GM12878 (cell line): ENCODE measurements at regions not wholly inside any gene's neighbourhood (a gene's known extent, or its start where the extent isn't known, plus 50 kb on each side); places are given as distances from the start of the nearest gene placed in this dataset.

Experiments
- ATAC-seq: fragments of 200-7000 bp; cut with Tn5 transposase; 3 replicates; pipeline ENCODE4 v1.9.1; 2020; ENCODE audit warnings: mild to moderate bottlenecking, moderate library complexity
- BruUV-seq: library from RNA; stranded (reverse); fragments of 400-500 nt; replicated peaks from 2 replicates; lab custom pipeline; 2021; lab: Mats Ljungman, UMichigan
- CTCF ChIA-PET: fragments of 300-600 bp; sonication (Branson Sonifier 250); formaldehyde crosslinking; extraction: SDS; loops from one replicate; lab custom pipeline; 2021; ENCODE audit warnings: inconsistent platforms; lab: Yijun Ruan, JAX
- POLR2A ChIA-PET: fragments of 350-600 bp; formaldehyde crosslinking; extraction: SDS; loops from one replicate; lab custom pipeline; 2021; ENCODE audit warnings: inconsistent platforms; lab: Charles Lee
- RAD21 ChIA-PET: fragments of 300-600 bp; sonication (Branson Sonifier 250); formaldehyde crosslinking; loops from one replicate; lab custom pipeline; 2023; ENCODE audit warnings: antibody characterized with exemption; ENCODE audit not compliant: unreplicated experiment; lab: Charles Lee
- SMC1A ChIA-PET: fragments of 300-600 bp; sonication (Branson Sonifier 250); formaldehyde crosslinking; loops from one replicate; lab custom pipeline; 2023; ENCODE audit not compliant: unreplicated experiment, uncharacterized antibody; lab: Charles Lee
- DNase-seq: peaks from one replicate; pipeline ENCODE4 v3.0.0-alpha.2; 2011; ENCODE audit warnings: low read depth, low spot score
- FAIRE-seq: peaks from 3 replicates; lab custom pipeline; 2011; peaks lifted over from hg19 to GRCh38; lab: Jason Lieb, UNC
- H2AFZ ChIP-seq: 2 replicates; pipeline ENCODE4 v1.6.0; 2011; ENCODE audit warnings: low read depth, low read length, control low read depth; ENCODE audit not compliant: control insufficient read depth
- H3K27ac ChIP-seq: 2 replicates; pipeline ENCODE4 v1.5.1; 2011; ENCODE audit warnings: control low read depth; ENCODE audit not compliant: control insufficient read depth, insufficient read depth
- H3K27me3 ChIP-seq, 2 experiments: replicated peaks in 1 of 2; 2 replicates each; pipeline versions ENCODE4 v1.6.0 to v1.6.1; 2011; ENCODE audit warnings: low read length in 1 of 2; ENCODE audit not compliant: control insufficient read depth in 2 of 2, insufficient read depth in 2 of 2
- H3K36me3 ChIP-seq, 2 experiments: 2 replicates each; pipeline ENCODE4 v1.5.1; 2011; ENCODE audit warnings: low read length in 1 of 2; ENCODE audit not compliant: control insufficient read depth in 2 of 2, insufficient read depth in 2 of 2
- H3K4me1 ChIP-seq: 2 replicates; pipeline ENCODE4 v1.6.1; 2011; ENCODE audit warnings: mild to moderate bottlenecking, low read length, moderate library complexity, mixed read lengths; ENCODE audit not compliant: control insufficient read depth, insufficient read depth
- H3K4me2 ChIP-seq: 2 replicates; pipeline ENCODE4 v1.6.0; 2011; ENCODE audit warnings: control low read depth; ENCODE audit not compliant: control insufficient read depth, insufficient read depth
- H3K4me3 ChIP-seq: fragments of 200-600 bp; sonication (generic); 2 replicates; pipeline ENCODE4 v1.5.1; 2016
- H3K79me2 ChIP-seq: 2 replicates; pipeline ENCODE4 v1.6.0; 2011; ENCODE audit warnings: low read length; ENCODE audit not compliant: control insufficient read depth, insufficient read depth
- H3K9ac ChIP-seq: 2 replicates; pipeline ENCODE4 v1.8.0; 2011; ENCODE audit warnings: low read length, control low read depth, mixed read lengths; ENCODE audit not compliant: control insufficient read depth, insufficient read depth
- H3K9me3 ChIP-seq: replicated peaks from 3 replicates; pipeline ENCODE4 v1.5.1; 2011; ENCODE audit warnings: mild to moderate bottlenecking, low read length; ENCODE audit not compliant: control insufficient read depth, insufficient read depth
- H4K20me1 ChIP-seq: 2 replicates; pipeline ENCODE4 v1.6.0; 2011; ENCODE audit not compliant: control insufficient read depth, insufficient read depth
- CHD2 ChIP-seq: IDR thresholded peaks from 2 replicates; pipeline ENCODE4 v1.6.1; 2011; ENCODE audit warnings: low read depth, low read length, improper control_type of control experiment, borderline replicate concordance
- E2F4 ChIP-seq: IDR thresholded peaks from 2 replicates; pipeline ENCODE4 v1.6.1; 2012; ENCODE audit warnings: low read depth, low read length, improper control_type of control experiment
- EED ChIP-seq: sonication (generic); IDR thresholded peaks from 2 replicates; pipeline ENCODE4 v1.6.1; 2016; ENCODE audit warnings: antibody characterized with exemption, low read depth
- LARP7 ChIP-seq: fragments of 450-650 bp; IDR thresholded peaks from 2 replicates; pipeline ENCODE4 v1.6.1; 2017; ENCODE audit warnings: mild to moderate bottlenecking
- MAX ChIP-seq: IDR thresholded peaks from 2 replicates; pipeline ENCODE4 v1.6.1; 2012; ENCODE audit warnings: low read depth, low read length, improper control_type of control experiment
- NFIC ChIP-seq: IDR thresholded peaks from 2 replicates; pipeline ENCODE4 v1.6.1; 2012; ENCODE audit warnings: low read depth, mild to moderate bottlenecking, inconsistent platforms, low read length, moderate library complexity
- PKNOX1 ChIP-seq: fragments of 450-650 bp; IDR thresholded peaks from 2 replicates; pipeline ENCODE4 v1.6.1; 2016; ENCODE audit warnings: mild to moderate bottlenecking
- TAF1 ChIP-seq: IDR thresholded peaks from 2 replicates; pipeline ENCODE4 v1.6.1; 2011; ENCODE audit warnings: mild to moderate bottlenecking, low read depth, low read length, borderline replicate concordance
- ZBTB11 ChIP-seq: fragments of 450-650 bp; formaldehyde crosslinking; IDR thresholded peaks from 2 replicates; pipeline ENCODE4 v1.5.0; 2022; ENCODE audit warnings: mild to moderate bottlenecking, missing genetic modification characterization
- ZBTB4 ChIP-seq: fragments of 450-650 bp; formaldehyde crosslinking; IDR thresholded peaks from 2 replicates; pipeline ENCODE4 v1.4.0; 2022; ENCODE audit warnings: mild to moderate bottlenecking, moderate library complexity
- ZSCAN29 ChIP-seq: fragments of 450-650 bp; IDR thresholded peaks from 2 replicates; pipeline ENCODE4 v1.6.1; 2017; ENCODE audit warnings: mild to moderate bottlenecking, moderate library complexity
- whole genome bisulfite sequencing: methylation state at CpG from one replicate; pipeline ENCODE4 v1.1.6; 2016; ENCODE audit warnings: low lambda C conversion rate; ENCODE audit not compliant: insufficient replicate concordance, insufficient coverage; ENCODE audit errors: missing lambda C conversion rate; 5-methylcytosine and 5-hydroxymethylcytosine counted together
- in situ Hi-C: fragments of 300-500 bp; cut with MboI; formaldehyde crosslinking; loops from 9 replicates; pipeline ENCODE4 v1.14.3; 2018; ENCODE audit warnings: mixed read lengths
- intact Hi-C: fragments of 100-400 bp; cut with micrococcal nuclease; formaldehyde crosslinking; loops from one replicate; pipeline ENCODE4 v1.14.2; 2022; ENCODE audit not compliant: unreplicated experiment

- ATAC-seq (no peak), DNase-seq (no peak), FAIRE-seq (no peak)
- Histone ChIP-seq H3K79me2 (no peaks in the 10 kb centered on the region), H4K20me1 (no peaks in the 10 kb centered on the region), H3K9me3 (no peaks in the 10 kb centered on the region), H3K27ac (no peak overlapping the region), H3K36me3 (no peaks in the 10 kb centered on the region), H3K4me3 (no peak overlapping the region), H3K4me1 (no peaks in the 10 kb centered on the region), H3K9ac (no peak overlapping the region), H3K4me2 (no peak overlapping the region), H2AFZ (no peak overlapping the region), H3K27me3 (no peaks in the 10 kb centered on the region)
- ChIA-PET RAD21 (no interaction called here), SMC1A (no interaction called here), CTCF (no interaction called here), POLR2A (interaction anchor here (0.7 kb wide), 1 partner anchor 1925 kb away, joined by 6 read pairs; no protein-coding TSS in a partner anchor)
- intact Hi-C loops: no loop called here
- no TSS peak for BruUV-seq
- in situ Hi-C loops: no loop called here
- WGBS: 75% methylated on average over 3 of the region's 3 CpGs
- TF ChIP-seq CHD2: no peak
- TF ChIP-seq MAX: no peak
- no peak for TF ChIP-seq ZBTB11 (CRISPR knock-in tag)
- no peak for TF ChIP-seq EED
- TF ChIP-seq NFIC: no peak
- no peak for TF ChIP-seq E2F4
- TF ChIP-seq PKNOX1: no peak
- no peak for TF ChIP-seq TAF1
- no peak for TF ChIP-seq LARP7
- TF ChIP-seq ZSCAN29: no peak
- TF ChIP-seq ZBTB4: no peak
Observed at GRCh38 chr2:102951249-102951648, 189.4 kb downstream of the TMEM182 start.
